HG03342 (cell line): ENCODE measurements at regions not wholly inside any gene's neighbourhood (a gene's known extent, or its start where the extent isn't known, plus 50 kb on each side); places are given as distances from the start of the nearest gene placed in this dataset.

Experiments
- ATAC-seq: cut with Tn5 transposase; IDR thresholded peaks from one replicate; pipeline ENCODE4 v1.9.1; 2021; ENCODE audit warnings: mild to moderate bottlenecking, moderate library complexity; ENCODE audit not compliant: unreplicated experiment

GRCh38 chr6:94127716-94128115, 708.4 kb upstream of the EPHA7 start:
- no peak for ATAC-seq

DNA sequence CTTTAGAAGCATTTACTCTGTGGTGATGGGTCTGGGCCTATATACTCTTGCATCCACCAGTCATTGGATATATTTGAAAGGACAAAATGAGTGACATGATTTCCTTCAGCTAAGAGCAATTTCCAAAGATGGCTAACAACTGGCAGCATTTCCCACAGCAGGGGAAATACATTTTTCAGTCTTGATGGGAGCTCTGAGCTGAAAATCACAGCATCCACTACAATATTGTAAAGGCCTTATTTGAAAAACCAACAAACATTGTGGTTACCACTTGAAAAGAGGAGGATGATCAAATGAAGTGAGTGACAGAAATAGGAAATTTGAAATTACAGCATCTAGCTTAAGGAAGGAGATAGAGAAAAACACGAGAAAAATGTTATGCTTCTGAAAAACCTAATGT, 705.0 kb upstream of the EPHA7 start:
- ATAC-seq: no peak

DNA sequence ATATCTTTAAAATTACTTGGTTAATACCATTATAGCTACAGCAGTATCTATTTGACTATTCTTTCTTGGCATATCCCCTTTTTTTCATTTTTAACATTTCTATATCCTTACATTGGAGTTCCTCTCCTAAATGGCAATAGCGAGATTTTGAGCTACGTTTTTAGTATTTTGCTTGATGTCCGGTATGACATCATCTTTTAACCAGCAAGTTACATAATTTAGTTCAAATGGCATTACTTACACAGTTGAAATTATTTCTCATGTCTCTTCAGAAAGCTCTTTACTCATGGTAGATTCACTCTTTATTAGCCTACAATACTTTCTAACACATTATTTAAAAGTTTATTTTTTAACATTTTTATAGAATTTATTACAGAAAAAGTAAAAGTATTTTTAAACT, 701.7 kb upstream of the EPHA7 start:
- no peak for ATAC-seq

- ATAC-seq: no peak
These were observed 679.7 kb upstream of the EPHA7 start for GRCh38 chr6:94099072-94099471.

GRCh38 chr6:94095961-94096360, 676.6 kb upstream of the EPHA7 start:
- ATAC-seq: no peak

- ATAC-seq: no peak
These were observed 670.6 kb upstream of the EPHA7 start for GRCh38 chr6:94089941-94090340.

GRCh38 chr6:94088870-94089269, 669.5 kb upstream of the EPHA7 start:
- ATAC-seq: no peak

GRCh38 chr6:94074764-94075163, 655.4 kb upstream of the EPHA7 start:
- no peak for ATAC-seq

- no peak for ATAC-seq
These were observed 652.5 kb upstream of the EPHA7 start for GRCh38 chr6:94071835-94072234.

- ATAC-seq: no peak
These were observed 646.5 kb upstream of the EPHA7 start for GRCh38 chr6:94065707-94066337.

GRCh38 chr6:94052749-94053148, 633.4 kb upstream of the EPHA7 start:
- ATAC-seq: no peak

DNA sequence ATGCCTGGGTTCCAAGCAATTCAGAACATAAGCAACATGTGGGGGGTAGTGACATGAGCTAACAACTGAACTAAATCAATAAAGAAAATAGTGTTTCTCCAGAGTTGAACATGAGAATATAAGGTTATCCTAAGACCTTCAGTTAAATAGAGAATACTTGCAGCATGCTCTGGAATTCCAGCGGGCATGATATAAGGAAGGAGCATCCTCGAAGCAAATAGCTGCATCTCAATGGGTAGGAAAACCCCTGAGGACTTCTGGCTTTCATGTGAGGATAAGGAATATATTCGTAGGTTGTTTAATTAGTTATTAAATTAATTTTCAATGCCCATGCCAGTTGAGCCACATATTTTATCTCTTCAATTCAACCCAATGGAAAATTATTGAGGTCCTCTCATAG, 631.2 kb upstream of the EPHA7 start:
- no peak for ATAC-seq

DNA sequence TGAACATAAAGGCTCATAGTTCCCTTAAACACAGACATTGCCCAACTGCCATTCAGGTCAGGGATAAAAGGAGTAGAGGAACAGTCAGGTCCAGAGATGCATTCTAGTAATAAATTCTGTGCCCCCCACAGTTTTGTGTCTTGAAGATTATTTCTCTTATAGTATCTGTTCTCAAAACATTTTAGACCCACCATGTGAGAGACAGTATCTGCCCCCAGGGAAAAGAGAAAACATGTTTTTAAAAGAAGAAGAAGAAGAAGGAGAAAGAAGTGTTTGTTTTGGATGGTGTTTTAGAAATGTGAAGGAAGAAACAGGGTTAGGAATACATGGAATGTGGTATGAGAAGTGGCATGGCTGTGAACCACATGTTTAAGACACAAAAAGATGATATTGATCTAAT, 629.6 kb upstream of the EPHA7 start:
- no peak for ATAC-seq

DNA sequence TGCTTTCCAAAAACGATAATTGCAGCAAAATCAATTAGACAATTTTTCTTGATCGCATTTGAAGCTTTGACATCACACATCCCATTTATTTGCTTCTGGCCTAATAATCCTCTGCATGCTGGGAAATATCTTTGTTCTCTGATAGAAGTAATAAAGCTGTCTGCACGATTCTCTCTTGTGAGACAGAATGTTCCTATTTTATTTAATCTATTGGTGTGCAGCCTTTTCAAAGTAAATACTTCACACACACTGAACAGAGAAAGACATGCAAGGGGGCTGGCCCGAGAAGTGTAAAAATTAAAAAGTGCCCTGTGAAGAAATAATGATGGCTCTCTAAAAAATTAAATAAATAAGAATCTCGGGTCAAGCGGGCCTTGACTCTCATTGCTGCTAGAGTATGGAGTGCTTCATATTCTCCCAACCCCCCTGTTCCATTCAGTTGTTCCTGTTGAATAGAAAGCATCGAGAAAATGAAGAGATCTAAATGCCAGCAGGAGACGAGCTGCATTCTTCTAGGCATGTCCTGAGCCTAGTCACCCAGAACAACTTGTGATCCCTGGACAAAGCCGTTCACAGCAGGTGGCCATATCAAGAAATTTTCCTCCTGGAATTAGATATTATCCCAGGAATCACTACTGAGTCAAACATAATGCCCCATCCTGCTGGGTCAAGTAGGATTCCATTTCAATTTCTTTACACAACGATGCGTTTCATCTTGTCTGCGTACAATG, 625.9 kb upstream of the EPHA7 start:
- no peak for ATAC-seq

GRCh38 chr6:94041945-94042709, 622.8 kb upstream of the EPHA7 start:
- no peak for ATAC-seq

DNA sequence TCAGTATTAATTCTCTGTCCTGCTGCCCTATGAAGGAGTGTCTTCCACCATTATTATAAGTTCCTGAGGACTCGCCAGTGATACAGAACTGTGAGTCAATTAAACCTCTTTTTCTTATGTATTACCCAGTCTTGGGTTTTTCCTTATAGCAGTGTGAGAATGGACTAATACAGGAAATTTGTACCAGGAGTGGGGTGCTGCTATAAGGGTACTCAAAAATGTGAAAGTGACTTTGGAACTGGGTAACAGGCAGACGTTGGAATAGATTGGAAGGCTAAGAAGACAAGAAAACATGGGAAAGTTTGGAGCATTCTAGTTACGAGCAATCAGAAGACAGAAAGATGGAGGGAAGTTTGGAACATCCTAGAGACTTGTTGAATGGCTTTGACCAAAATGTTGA, 616.7 kb upstream of the EPHA7 start:
- ATAC-seq: no peak

DNA sequence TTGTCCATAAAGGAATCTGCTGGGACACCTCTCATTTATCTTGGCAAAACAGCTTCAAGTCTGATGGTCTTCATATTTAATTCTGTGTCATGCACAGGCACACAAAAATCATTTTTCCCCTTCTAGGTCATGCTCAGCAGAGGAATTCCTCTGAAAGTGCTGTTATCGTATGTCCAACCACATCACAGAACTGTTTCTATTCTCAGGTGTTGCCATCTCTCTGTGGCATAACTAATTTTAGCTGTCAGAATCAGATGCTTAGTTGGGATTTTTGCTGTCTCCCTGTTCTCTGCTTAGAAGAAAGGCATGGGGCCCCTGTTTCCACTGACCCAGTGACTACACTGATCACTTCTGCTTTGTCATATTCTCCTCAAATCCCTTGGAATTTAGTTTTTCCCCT, 608.0 kb upstream of the EPHA7 start:
- no peak for ATAC-seq

DNA sequence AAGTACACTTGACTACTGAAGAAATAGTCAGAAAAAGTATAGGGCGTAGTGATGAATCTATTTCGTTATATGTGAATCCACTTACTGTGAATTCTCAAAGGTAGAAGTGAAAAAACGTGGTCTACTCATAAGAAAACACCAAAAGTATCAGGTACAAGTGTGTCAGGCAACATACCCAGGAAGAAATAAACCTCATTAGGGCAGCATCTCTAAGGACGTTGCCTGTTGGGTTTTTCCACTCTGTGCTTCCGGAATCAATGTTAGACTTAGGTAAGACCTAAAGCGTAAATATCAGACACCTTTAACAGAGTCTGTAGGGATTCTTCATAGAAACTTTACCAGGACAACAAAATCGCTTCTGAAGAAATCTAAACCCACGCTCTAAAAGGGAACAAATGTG, 607.2 kb upstream of the EPHA7 start:
- no peak for ATAC-seq

DNA sequence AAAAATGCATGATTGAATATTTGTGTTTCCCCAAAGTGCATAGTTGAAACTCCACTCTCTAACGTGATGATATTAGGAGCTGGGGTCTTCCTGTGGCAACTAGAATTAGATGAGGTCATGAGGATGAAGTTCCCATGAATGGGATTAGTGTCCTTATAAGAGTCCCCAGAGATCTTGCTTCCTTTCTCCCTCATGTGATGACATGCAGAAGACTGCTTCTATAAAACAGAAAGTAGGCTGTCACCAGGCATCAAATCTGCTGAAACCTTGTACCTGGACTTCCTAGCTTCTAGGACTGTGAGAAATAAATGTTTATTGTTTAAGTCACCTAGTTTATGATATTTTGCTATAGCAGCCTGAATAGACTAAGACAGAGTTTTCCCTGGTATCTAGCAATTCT, 586.5 kb upstream of the EPHA7 start:
- no peak for ATAC-seq

DNA sequence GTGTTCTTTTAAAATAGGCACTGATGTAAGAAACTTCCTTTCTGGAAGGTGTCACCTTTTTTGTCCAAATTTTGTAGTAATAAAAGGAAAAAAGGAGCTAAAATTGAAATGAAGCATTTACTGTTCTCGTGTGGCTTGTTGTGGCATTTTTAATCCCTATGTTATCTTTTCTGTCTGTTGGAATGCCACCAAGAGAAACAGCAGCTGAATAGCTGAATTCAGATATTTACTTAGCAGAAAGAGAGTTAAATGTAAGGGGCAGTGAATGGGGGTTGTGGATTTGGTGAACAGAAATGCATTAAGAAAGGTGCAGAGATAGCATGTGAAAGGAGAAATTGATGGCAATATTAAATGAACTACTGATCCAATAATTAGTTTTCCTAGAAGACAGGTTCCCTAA, 573.6 kb upstream of the EPHA7 start:
- ATAC-seq: no peak

DNA sequence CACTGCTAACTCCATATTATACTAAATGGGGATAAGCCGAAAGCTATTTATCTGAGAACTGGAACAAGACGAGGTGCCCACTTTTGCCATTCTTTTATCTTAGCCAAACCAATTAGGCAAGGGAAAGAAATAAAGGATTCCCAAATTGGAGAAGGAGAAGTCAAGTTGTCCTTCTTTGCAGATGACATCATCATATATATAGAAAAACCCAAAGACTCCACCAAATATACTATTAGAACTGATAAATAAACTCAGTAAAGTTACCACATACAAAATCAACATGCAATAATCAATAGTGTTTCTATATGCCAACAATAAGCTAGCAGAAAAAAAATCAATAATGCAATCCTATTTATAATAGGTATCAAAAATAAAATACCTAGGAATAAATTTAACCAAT, 570.3 kb upstream of the EPHA7 start:
- ATAC-seq: no peak

GRCh38 chr6:93985953-93986352, 566.6 kb upstream of the EPHA7 start:
- no peak for ATAC-seq
